ENCODE measurements at regions not wholly inside any gene's neighbourhood (a gene's known extent, or its start where the extent isn't known, plus 50 kb on each side); places are given as distances from the start of the nearest gene placed in this dataset.

DNA sequence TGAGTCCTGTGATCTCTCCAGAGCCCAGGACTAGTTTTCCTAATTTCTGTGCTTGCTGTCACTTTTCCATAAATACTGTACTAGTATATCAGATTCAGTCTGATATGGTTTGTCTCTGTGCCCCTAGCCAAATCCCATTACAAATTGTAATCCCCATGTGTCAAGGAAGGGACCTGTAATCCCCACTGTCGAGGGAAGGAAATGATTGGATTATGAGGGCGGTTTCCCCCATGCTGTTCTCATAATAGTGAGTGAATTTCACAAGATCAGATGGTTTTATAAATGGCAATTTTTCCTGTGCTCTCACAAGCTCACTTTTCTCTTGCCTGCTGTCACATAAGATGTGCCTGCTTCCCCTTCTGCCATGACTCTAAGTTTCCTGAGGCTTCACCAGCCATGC is 54.8 kb upstream of the IFRD1 start:
- TF ChIP-seq, protein P1, sequence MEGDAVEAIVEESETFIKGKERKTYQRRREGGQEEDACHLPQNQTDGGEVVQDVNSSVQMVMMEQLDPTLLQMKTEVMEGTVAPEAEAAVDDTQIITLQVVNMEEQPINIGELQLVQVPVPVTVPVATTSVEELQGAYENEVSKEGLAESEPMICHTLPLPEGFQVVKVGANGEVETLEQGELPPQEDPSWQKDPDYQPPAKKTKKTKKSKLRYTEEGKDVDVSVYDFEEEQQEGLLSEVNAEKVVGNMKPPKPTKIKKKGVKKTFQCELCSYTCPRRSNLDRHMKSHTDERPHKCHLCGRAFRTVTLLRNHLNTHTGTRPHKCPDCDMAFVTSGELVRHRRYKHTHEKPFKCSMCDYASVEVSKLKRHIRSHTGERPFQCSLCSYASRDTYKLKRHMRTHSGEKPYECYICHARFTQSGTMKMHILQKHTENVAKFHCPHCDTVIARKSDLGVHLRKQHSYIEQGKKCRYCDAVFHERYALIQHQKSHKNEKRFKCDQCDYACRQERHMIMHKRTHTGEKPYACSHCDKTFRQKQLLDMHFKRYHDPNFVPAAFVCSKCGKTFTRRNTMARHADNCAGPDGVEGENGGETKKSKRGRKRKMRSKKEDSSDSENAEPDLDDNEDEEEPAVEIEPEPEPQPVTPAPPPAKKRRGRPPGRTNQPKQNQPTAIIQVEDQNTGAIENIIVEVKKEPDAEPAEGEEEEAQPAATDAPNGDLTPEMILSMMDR (IDR thresholded peaks at IDR 0.05; ENCODE audit: extremely low read depth in 1 of 2, insufficient read depth in 1 of 2, low read depth in 1 of 2, low read length in 2 of 2): no peak
- TF ChIP-seq, protein P2, sequence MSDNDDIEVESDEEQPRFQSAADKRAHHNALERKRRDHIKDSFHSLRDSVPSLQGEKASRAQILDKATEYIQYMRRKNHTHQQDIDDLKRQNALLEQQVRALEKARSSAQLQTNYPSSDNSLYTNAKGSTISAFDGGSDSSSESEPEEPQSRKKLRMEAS (IDR thresholded peaks at IDR 0.05; ENCODE audit: insufficient read depth, insufficient read length): no peak
- TF ChIP-seq POLR2AphosphoS5 (IDR thresholded peaks at IDR 0.05; ENCODE audit: insufficient read depth, low read depth, low read length) (no peak), MYC (IDR thresholded peaks at IDR 0.05; ENCODE audit: low read depth, low read length) (no peak), GATA2 (IDR thresholded peaks at IDR 0.05; ENCODE audit: insufficient read depth, insufficient read length, low read depth, low read length) (no peak), FOS (IDR thresholded peaks at IDR 0.05; ENCODE audit: borderline replicate concordance, insufficient read depth, low read length) (no peak), EZH2 (IDR thresholded peaks at IDR 0.05; ENCODE audit: borderline replicate concordance, low read depth, low read length, severe bottlenecking) (no peak), JUN (IDR thresholded peaks at IDR 0.05; ENCODE audit: borderline replicate concordance, insufficient read depth, insufficient read length, low read depth) (no peak), POLR2A (IDR thresholded peaks at IDR 0.05; ENCODE audit: low read depth, low read length) (no peak)
- H2AFZ ChIP-seq (ENCODE audit: low read depth, low read length): no peak overlapping the region
- POLR2A ChIA-PET: no interaction called here
- H3K9me1 ChIP-seq (replicated peaks; ENCODE audit: control insufficient read depth, extremely low read depth, insufficient read depth, low read length): no peaks in the 10 kb centered on the region
- H3K27ac ChIP-seq (ENCODE audit: insufficient read depth, low read depth, low read length): no peak overlapping the region
- H3K4me3 ChIP-seq (replicated peaks in 1 of 3; ENCODE audit: insufficient read depth in 1 of 3, low read depth in 1 of 3, low read length in 3 of 3): no peak overlapping the region
- H3K4me1 ChIP-seq (ENCODE audit: control insufficient read depth, extremely low read depth, insufficient read depth, low read length): peaks cover 5% of the 10 kb centered on the region
- no peaks in the 10 kb centered on the region for H4K20me1 ChIP-seq (replicated peaks; ENCODE audit: control insufficient read depth, extremely low read depth, insufficient read depth, low read length)
- H3K27me3 ChIP-seq (ENCODE audit: control insufficient read depth in 2 of 2, insufficient read depth in 2 of 2, low read length in 2 of 2): peaks cover 3 to 21% of the 10 kb centered on the region in 2 experiments
- no peaks in the 10 kb centered on the region for H3K79me2 ChIP-seq (ENCODE audit: control insufficient read depth, insufficient read depth, low read length)
- FAIRE-seq (no peak), DNase-seq (ENCODE audit: low read depth, low spot score) (no peak)
- H3K36me3 ChIP-seq (ENCODE audit: control insufficient read depth in 2 of 2, extremely low read depth in 1 of 2, insufficient read depth in 2 of 2, low read length in 2 of 2): no peaks in the 10 kb centered on the region
- no peak overlapping the region for H3K9ac ChIP-seq (replicated peaks; ENCODE audit: extremely low read depth, insufficient read depth, low read length)
- no peaks in the 10 kb centered on the region for H3K9me3 ChIP-seq (replicated peaks; ENCODE audit: control insufficient read depth, insufficient read depth, low read length)
- intact Hi-C loops (cut with micrococcal nuclease) (no loop called here), dilution Hi-C loops (cut with MboI; ENCODE audit: extremely low pct_ligation_motif_present, low sequenced_read_pairs) (no loop called here)
- H3K4me2 ChIP-seq (ENCODE audit: insufficient read depth, low read length): no peak overlapping the region
- BruUV-seq (replicated peaks): no TSS peak
- CTCF ChIA-PET: interaction anchor here (1.0 kb wide), 1 partner anchor 14 kb away, joined by 3 read pairs; no protein-coding TSS in a partner anchor
